ENCODE measurements at regions not wholly inside any gene's neighbourhood (a gene's known extent, or its start where the extent isn't known, plus 50 kb on each side); places are given as distances from the start of the nearest gene placed in this dataset.

DNA sequence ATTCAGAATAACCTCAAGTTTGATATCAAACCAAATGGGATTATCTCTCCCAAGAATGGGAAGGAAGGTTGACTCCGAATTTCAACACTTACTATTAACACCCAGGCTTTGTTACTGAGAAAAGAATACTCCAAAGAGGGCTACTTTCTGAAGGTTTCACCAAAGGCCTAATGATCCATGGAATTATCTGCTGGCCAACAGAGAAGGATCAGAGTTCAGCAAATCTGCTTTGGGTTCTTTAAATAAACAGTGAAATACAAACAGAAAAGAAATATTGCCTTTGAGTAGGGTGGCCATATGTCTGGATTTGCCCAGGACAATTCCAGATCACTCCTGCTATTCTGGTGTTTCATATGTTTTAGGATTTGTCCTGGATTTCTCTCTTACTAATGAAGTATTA lies 564.5 kb upstream of the PSMD7 start:
- Mint-ChIP-seq H3K27ac (no peak overlapping the region), H3K4me3 (no peak overlapping the region), H3K27me3 (ENCODE audit: insufficient read depth) (no peaks in the 10 kb centered on the region), H3K9me3 (peaks cover 40% of the 10 kb centered on the region), H3K4me1 (peaks cover 7% of the 10 kb centered on the region), H3K36me3 (ENCODE audit: low read depth) (peaks cover 8% of the 10 kb centered on the region)
- Histone ChIP-seq H3K27ac (ENCODE audit: low read depth, low read length) (no peak overlapping the region), H3K27me3 (ENCODE audit: control insufficient read depth, insufficient read depth, low read length, poor library complexity, severe bottlenecking) (no peaks in the 10 kb centered on the region), H3K36me3 (ENCODE audit: control insufficient read depth, insufficient read depth, low read length) (no peaks in the 10 kb centered on the region), H3K4me1 (ENCODE audit: control insufficient read depth, insufficient read depth, low read length) (no peaks in the 10 kb centered on the region), H3K4me3 (ENCODE audit: low read length) (no peak overlapping the region), H3K9ac (ENCODE audit: extremely low read depth, low read length, poor library complexity, severe bottlenecking) (no peak overlapping the region), H3K9me3 (ENCODE audit: control insufficient read depth, low read length) (peaks cover 52% of the 10 kb centered on the region)
- WGBS, 2 experiments (ENCODE audit: insufficient coverage in 1 of 2, insufficient read length in 1 of 2), result 95 to 100% methylated on average over 1 of the region's 1 CpG
- TF ChIP-seq, protein P1, sequence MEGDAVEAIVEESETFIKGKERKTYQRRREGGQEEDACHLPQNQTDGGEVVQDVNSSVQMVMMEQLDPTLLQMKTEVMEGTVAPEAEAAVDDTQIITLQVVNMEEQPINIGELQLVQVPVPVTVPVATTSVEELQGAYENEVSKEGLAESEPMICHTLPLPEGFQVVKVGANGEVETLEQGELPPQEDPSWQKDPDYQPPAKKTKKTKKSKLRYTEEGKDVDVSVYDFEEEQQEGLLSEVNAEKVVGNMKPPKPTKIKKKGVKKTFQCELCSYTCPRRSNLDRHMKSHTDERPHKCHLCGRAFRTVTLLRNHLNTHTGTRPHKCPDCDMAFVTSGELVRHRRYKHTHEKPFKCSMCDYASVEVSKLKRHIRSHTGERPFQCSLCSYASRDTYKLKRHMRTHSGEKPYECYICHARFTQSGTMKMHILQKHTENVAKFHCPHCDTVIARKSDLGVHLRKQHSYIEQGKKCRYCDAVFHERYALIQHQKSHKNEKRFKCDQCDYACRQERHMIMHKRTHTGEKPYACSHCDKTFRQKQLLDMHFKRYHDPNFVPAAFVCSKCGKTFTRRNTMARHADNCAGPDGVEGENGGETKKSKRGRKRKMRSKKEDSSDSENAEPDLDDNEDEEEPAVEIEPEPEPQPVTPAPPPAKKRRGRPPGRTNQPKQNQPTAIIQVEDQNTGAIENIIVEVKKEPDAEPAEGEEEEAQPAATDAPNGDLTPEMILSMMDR (conservative IDR thresholded peaks at IDR 0.05), result no peak
- DNase-seq, result no peak

DNA sequence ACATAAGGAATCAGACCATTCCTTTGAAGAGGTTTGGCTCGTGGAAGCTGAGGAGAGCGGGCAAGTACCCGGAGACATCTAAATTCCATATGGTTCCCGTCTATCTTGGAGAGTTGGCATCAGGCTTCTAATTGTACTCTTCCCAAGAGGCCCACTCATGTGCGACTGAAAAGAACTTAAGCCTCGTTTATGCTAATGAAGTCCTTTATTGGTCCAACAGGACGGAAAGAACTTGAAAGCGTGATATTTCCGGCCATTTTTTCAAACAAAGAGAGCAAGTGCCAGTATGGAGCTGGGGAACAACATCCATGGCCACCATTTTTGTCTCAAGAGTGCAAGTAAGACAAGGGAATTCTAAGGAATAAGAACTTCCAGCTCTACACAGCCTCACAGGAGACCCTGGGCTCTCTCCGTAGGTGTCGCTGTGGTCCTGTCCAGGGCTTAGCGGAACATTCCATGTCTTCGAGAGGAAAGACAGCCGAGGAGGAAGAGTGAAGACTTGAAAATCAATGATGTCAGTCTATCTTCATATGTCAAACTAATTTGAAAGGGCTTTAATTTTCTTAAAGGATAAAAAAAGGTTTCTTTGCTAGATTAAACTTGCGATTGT lies 566.0 kb upstream of the PSMD7 start:
- Mint-ChIP-seq H3K36me3 (ENCODE audit: low read depth) (peaks cover 3% of the 10 kb centered on the region), H3K4me3 (no peak overlapping the region), H3K27ac (no peak overlapping the region), H3K27me3 (ENCODE audit: insufficient read depth) (no peaks in the 10 kb centered on the region), H3K4me1 (no peaks in the 10 kb centered on the region), H3K9me3 (peaks cover 24% of the 10 kb centered on the region)
- Histone ChIP-seq H3K27me3 (ENCODE audit: control insufficient read depth, insufficient read depth, low read length, poor library complexity, severe bottlenecking) (no peaks in the 10 kb centered on the region), H3K27ac (ENCODE audit: low read depth, low read length) (no peak overlapping the region), H3K9ac (ENCODE audit: extremely low read depth, low read length, poor library complexity, severe bottlenecking) (no peak overlapping the region), H3K4me3 (ENCODE audit: low read length) (no peak overlapping the region), H3K36me3 (ENCODE audit: control insufficient read depth, insufficient read depth, low read length) (no peaks in the 10 kb centered on the region), H3K9me3 (ENCODE audit: control insufficient read depth, low read length) (peaks cover 37% of the 10 kb centered on the region), H3K4me1 (ENCODE audit: control insufficient read depth, insufficient read depth, low read length) (no peaks in the 10 kb centered on the region)
- 94 to 95% methylated on average over 15 of the region's 15 CpGs for WGBS, 2 experiments (ENCODE audit: insufficient coverage in 1 of 2, insufficient read length in 1 of 2)
- TF ChIP-seq, protein P1 (conservative IDR thresholded peaks at IDR 0.05), result no peak
- no peak for DNase-seq

DNA sequence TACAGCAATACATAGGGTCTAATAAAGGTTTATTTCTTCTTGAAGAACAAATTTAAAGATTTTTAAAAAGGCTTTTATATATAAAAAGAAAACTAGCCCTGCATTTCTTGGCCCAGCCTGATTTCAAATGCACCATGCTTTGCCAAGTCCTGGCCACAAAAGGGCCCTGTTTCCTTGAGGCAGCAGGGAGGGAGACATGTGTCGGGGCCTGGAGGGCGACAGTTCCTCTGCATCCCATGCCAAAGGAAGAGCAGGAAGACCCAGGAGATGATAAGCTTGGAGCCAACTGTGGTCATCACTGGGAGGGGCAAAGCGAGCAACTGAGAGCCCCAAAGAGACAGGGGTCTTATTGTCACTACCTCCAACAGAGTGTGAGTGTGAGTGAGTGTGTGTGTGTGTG lies 571.5 kb upstream of the PSMD7 start:
- no peaks in the 10 kb centered on the region for H3K4me1 Mint-ChIP-seq
- no peaks in the 10 kb centered on the region for H3K27me3 Mint-ChIP-seq (ENCODE audit: insufficient read depth)
- H3K9me3 ChIP-seq (ENCODE audit: control insufficient read depth, low read length), result no peaks in the 10 kb centered on the region
- TF ChIP-seq, protein P1 (conservative IDR thresholded peaks at IDR 0.05), result no peak
- no peaks in the 10 kb centered on the region for H3K4me1 ChIP-seq (ENCODE audit: control insufficient read depth, insufficient read depth, low read length)
- H3K4me3 Mint-ChIP-seq, result no peak overlapping the region
- no peak overlapping the region for H3K9ac ChIP-seq (ENCODE audit: extremely low read depth, low read length, poor library complexity, severe bottlenecking)
- H3K4me3 ChIP-seq (ENCODE audit: low read length), result no peak overlapping the region
- no peaks in the 10 kb centered on the region for H3K9me3 Mint-ChIP-seq
- H3K27me3 ChIP-seq (ENCODE audit: control insufficient read depth, insufficient read depth, low read length, poor library complexity, severe bottlenecking), result no peaks in the 10 kb centered on the region
- no peaks in the 10 kb centered on the region for H3K36me3 ChIP-seq (ENCODE audit: control insufficient read depth, insufficient read depth, low read length)
- no peak overlapping the region for H3K27ac ChIP-seq (ENCODE audit: low read depth, low read length)
- DNase-seq, result no peak
- 97 to 100% methylated on average over 1 to 3 of the region's 3 CpGs for WGBS, 2 experiments (ENCODE audit: insufficient coverage in 1 of 2, insufficient read length in 1 of 2)
- no peak overlapping the region for H3K27ac Mint-ChIP-seq
- no peaks in the 10 kb centered on the region for H3K36me3 Mint-ChIP-seq (ENCODE audit: low read depth)

Measured in endodermal cell (in vitro differentiated cells).